SK-N-SH treated with all-trans-retinoic acid at 6 μM for 48 hours (cell line): ENCODE measurements at regions not wholly inside any gene's neighbourhood (a gene's known extent, or its start where the extent isn't known, plus 50 kb on each side); places are given as distances from the start of the nearest gene placed in this dataset.

ENCODE experiments used
- BACH2 ChIP-seq: fragments of 250-450 bp; sonication (Bioruptor Pico); IDR thresholded peaks from 2 replicates; pipeline ENCODE4 v1.9.0; 2021; ENCODE audit warnings: mild to moderate bottlenecking, borderline replicate concordance
- CSDC2 ChIP-seq: fragments of 250-450 bp; sonication (Bioruptor Pico); IDR thresholded peaks from 2 replicates; pipeline ENCODE4 v1.5.0; 2020; ENCODE audit warnings: mild to moderate bottlenecking, moderate library complexity
- ISL1 ChIP-seq: fragments of 250-450 bp; sonication (Bioruptor Pico); IDR thresholded peaks from 2 replicates; pipeline ENCODE4 v2.1.2; 2022; ENCODE audit warnings: mild to moderate bottlenecking, moderate library complexity
- OSR1 ChIP-seq: fragments of 250-450 bp; sonication (Bioruptor Pico); IDR thresholded peaks from 2 replicates; pipeline ENCODE4 v1.8.0; 2022; ENCODE audit warnings: moderate library complexity, mild to moderate bottlenecking, inconsistent platforms
- RARB ChIP-seq: fragments of 250-450 bp; sonication (Bioruptor Pico); IDR thresholded peaks from 2 replicates; pipeline ENCODE4 v1.8.0; 2021; ENCODE audit warnings: mild to moderate bottlenecking, moderate library complexity
- TOX ChIP-seq: fragments of 250-450 bp; sonication (Bioruptor Pico); IDR thresholded peaks from 2 replicates; pipeline ENCODE4 v1.8.0; 2021; ENCODE audit warnings: mild to moderate bottlenecking, moderate library complexity, borderline replicate concordance
- ZFP30 ChIP-seq: fragments of 450-650 bp; formaldehyde crosslinking; IDR thresholded peaks from 2 replicates; pipeline ENCODE4 v1.5.0; 2022; ENCODE audit warnings: mild to moderate bottlenecking, moderate library complexity
- ZNF70 ChIP-seq: fragments of 450-650 bp; formaldehyde crosslinking; IDR thresholded peaks from 2 replicates; pipeline ENCODE4 v1.5.0; 2020; ENCODE audit warnings: mild to moderate bottlenecking, moderate library complexity
- TF ChIP-seq, protein P1 (sequence below): fragments of 250-450 bp; sonication (Bioruptor Pico); IDR thresholded peaks from 2 replicates; pipeline ENCODE4 v1.5.1; 2020; ENCODE audit warnings: low read depth, mild to moderate bottlenecking, moderate library complexity
- TF ChIP-seq, protein P2 (sequence below): fragments of 250-450 bp; sonication (Bioruptor Pico); IDR thresholded peaks from 2 replicates; pipeline ENCODE4 v1.8.0; 2020; ENCODE audit warnings: mild to moderate bottlenecking, moderate library complexity, borderline replicate concordance
- TF ChIP-seq, protein P3 (sequence below): fragments of 250-450 bp; sonication (Bioruptor Pico); IDR thresholded peaks from 2 replicates; pipeline ENCODE4 v1.5.1; 2021; ENCODE audit warnings: mild to moderate bottlenecking, moderate library complexity
- TF ChIP-seq, protein P4 (sequence below): fragments of 250-450 bp; sonication (Bioruptor Pico); IDR thresholded peaks from 2 replicates; pipeline ENCODE4 v1.5.0; 2020; ENCODE audit warnings: mild to moderate bottlenecking, moderate library complexity

DNA sequence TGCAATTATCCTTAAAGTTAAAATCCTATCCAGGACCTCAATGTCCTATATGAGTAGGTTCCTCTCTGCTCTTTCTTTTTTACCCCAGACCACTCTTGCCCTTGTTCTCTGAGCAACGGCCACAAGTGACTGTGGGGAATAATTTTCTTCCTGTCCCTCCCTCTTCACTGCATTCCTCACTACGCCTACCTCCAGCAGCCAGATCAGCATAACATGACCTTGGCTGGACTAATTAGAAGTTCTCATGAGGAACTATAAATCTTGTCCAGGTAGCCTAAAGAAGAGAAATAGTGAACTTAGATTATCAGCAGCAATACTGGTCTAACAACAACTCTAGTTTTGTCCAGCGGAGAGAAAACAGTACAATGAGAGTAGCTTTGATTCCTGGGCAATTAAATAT lies 643.8 kb upstream of the KLHL29 start:
- TF ChIP-seq, protein P1, sequence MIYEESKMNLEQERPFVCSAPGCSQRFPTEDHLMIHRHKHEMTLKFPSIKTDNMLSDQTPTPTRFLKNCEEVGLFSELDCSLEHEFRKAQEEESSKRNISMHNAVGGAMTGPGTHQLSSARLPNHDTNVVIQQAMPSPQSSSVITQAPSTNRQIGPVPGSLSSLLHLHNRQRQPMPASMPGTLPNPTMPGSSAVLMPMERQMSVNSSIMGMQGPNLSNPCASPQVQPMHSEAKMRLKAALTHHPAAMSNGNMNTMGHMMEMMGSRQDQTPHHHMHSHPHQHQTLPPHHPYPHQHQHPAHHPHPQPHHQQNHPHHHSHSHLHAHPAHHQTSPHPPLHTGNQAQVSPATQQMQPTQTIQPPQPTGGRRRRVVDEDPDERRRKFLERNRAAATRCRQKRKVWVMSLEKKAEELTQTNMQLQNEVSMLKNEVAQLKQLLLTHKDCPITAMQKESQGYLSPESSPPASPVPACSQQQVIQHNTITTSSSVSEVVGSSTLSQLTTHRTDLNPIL (CRISPR knock-in tag) = no peak
- TF ChIP-seq ZNF70 (no peak), ZFP30 (CRISPR knock-in tag) (no peak), RARB (CRISPR knock-in tag) (no peak), TOX (CRISPR knock-in tag) (no peak), OSR1 (no peak), ISL1 (CRISPR knock-in tag) (no peak), CSDC2 (CRISPR knock-in tag) (no peak), BACH2 (CRISPR knock-in tag) (no peak)
- TF ChIP-seq, protein P2, sequence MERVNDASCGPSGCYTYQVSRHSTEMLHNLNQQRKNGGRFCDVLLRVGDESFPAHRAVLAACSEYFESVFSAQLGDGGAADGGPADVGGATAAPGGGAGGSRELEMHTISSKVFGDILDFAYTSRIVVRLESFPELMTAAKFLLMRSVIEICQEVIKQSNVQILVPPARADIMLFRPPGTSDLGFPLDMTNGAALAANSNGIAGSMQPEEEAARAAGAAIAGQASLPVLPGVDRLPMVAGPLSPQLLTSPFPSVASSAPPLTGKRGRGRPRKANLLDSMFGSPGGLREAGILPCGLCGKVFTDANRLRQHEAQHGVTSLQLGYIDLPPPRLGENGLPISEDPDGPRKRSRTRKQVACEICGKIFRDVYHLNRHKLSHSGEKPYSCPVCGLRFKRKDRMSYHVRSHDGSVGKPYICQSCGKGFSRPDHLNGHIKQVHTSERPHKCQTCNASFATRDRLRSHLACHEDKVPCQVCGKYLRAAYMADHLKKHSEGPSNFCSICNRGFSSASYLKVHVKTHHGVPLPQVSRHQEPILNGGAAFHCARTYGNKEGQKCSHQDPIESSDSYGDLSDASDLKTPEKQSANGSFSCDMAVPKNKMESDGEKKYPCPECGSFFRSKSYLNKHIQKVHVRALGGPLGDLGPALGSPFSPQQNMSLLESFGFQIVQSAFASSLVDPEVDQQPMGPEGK (CRISPR knock-in tag) = no peak
- TF ChIP-seq, protein P3, sequence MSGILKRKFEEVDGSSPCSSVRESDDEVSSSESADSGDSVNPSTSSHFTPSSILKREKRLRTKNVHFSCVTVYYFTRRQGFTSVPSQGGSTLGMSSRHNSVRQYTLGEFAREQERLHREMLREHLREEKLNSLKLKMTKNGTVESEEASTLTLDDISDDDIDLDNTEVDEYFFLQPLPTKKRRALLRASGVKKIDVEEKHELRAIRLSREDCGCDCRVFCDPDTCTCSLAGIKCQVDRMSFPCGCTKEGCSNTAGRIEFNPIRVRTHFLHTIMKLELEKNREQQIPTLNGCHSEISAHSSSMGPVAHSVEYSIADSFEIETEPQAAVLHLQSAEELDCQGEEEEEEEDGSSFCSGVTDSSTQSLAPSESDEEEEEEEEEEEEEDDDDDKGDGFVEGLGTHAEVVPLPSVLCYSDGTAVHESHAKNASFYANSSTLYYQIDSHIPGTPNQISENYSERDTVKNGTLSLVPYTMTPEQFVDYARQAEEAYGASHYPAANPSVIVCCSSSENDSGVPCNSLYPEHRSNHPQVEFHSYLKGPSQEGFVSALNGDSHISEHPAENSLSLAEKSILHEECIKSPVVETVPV (CRISPR knock-in tag) = no peak
- TF ChIP-seq, protein P4, sequence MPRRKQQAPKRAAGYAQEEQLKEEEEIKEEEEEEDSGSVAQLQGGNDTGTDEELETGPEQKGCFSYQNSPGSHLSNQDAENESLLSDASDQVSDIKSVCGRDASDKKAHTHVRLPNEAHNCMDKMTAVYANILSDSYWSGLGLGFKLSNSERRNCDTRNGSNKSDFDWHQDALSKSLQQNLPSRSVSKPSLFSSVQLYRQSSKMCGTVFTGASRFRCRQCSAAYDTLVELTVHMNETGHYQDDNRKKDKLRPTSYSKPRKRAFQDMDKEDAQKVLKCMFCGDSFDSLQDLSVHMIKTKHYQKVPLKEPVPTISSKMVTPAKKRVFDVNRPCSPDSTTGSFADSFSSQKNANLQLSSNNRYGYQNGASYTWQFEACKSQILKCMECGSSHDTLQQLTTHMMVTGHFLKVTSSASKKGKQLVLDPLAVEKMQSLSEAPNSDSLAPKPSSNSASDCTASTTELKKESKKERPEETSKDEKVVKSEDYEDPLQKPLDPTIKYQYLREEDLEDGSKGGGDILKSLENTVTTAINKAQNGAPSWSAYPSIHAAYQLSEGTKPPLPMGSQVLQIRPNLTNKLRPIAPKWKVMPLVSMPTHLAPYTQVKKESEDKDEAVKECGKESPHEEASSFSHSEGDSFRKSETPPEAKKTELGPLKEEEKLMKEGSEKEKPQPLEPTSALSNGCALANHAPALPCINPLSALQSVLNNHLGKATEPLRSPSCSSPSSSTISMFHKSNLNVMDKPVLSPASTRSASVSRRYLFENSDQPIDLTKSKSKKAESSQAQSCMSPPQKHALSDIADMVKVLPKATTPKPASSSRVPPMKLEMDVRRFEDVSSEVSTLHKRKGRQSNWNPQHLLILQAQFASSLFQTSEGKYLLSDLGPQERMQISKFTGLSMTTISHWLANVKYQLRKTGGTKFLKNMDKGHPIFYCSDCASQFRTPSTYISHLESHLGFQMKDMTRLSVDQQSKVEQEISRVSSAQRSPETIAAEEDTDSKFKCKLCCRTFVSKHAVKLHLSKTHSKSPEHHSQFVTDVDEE = no peak
